ENCODE measurements at regions not wholly inside any gene's neighbourhood (a gene's known extent, or its start where the extent isn't known, plus 50 kb on each side); places are given as distances from the start of the nearest gene placed in this dataset.

DNA sequence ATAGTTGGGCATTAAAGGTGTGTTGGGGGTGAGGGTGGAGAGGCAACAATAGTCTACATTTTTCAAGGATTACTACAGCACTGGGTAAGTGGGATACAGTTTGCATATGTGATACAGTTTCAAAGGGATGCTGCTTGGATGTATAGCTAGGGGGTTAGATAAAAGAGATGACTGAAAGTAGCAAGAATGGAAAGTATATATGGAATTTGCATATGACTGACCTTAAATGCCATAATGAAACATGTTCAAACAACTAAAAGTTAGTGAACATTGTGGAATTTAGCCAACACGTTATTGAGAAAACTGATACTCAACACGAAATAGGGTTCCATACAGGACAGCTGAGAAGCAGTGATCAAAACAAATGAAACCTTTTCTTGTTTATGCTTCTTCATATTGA is 124.8 kb upstream of the CHRM3 start:
- Histone ChIP-seq H3K27me3 (ENCODE audit: insufficient read depth, low read length, poor library complexity, severe bottlenecking) (no peaks in the 10 kb centered on the region), H3K9me3 (ENCODE audit: low read length) (no peaks in the 10 kb centered on the region), H3K36me3 (ENCODE audit: insufficient read depth, low read length) (no peaks in the 10 kb centered on the region), H3K27ac (ENCODE audit: low read depth, low read length) (no peak overlapping the region), H3K4me3 (ENCODE audit: low read length) (no peak overlapping the region), H3K4me1 (ENCODE audit: insufficient read depth, low read length) (no peaks in the 10 kb centered on the region)
- H3K36me3 Mint-ChIP-seq: no peaks in the 10 kb centered on the region
- H3K4me3 Mint-ChIP-seq: no peak overlapping the region
- ChIA-PET POLR2A (no interaction called here), CTCF (no interaction called here)
- no peak overlapping the region for H3K27ac Mint-ChIP-seq
- H3K4me1 Mint-ChIP-seq: no peaks in the 10 kb centered on the region
- H3K9me3 Mint-ChIP-seq: peaks cover 0 to 6% (median 4%) of the 10 kb centered on the region in 5 donors
- DNase-seq: no peak
- no peaks in the 10 kb centered on the region for H3K27me3 Mint-ChIP-seq

DNA sequence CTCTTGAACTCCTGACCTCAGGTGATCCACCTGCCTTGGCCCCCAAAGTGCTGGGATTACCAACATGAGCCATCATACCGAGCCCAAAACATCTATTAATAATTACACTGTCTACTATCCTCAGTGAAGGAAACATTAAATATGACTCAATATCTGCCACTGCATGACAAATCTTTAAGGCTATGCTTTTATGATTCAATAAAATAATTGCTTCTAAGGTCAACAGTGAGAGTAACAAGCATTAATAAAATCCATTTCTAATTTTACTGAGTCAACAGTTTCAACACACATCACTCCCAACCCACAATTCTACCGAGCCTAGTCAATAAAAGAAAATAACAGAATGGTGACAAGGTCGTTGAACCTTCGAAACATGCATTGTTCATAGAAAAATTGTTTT is 125.5 kb upstream of the CHRM3 start:
- H3K4me3 ChIP-seq (ENCODE audit: low read length): no peak overlapping the region
- no peaks in the 10 kb centered on the region for H3K27me3 ChIP-seq (ENCODE audit: insufficient read depth, low read length, poor library complexity, severe bottlenecking)
- no peaks in the 10 kb centered on the region for H3K36me3 ChIP-seq (ENCODE audit: insufficient read depth, low read length)
- H3K9me3 ChIP-seq (ENCODE audit: low read length): no peaks in the 10 kb centered on the region
- Mint-ChIP-seq H3K36me3 (no peaks in the 10 kb centered on the region), H3K27me3 (no peaks in the 10 kb centered on the region), H3K4me3 (no peak overlapping the region), H3K4me1 (no peaks in the 10 kb centered on the region), H3K27ac (no peak overlapping the region), H3K9me3 (peaks cover 3 to 6% (median 4%) of the 10 kb centered on the region in 5 donors)
- POLR2A ChIA-PET: no interaction called here
- H3K4me1 ChIP-seq (ENCODE audit: insufficient read depth, low read length): no peaks in the 10 kb centered on the region
- no peak overlapping the region for H3K27ac ChIP-seq (ENCODE audit: low read depth, low read length)
- CTCF ChIA-PET: no interaction called here
- DNase-seq: no peak

DNA sequence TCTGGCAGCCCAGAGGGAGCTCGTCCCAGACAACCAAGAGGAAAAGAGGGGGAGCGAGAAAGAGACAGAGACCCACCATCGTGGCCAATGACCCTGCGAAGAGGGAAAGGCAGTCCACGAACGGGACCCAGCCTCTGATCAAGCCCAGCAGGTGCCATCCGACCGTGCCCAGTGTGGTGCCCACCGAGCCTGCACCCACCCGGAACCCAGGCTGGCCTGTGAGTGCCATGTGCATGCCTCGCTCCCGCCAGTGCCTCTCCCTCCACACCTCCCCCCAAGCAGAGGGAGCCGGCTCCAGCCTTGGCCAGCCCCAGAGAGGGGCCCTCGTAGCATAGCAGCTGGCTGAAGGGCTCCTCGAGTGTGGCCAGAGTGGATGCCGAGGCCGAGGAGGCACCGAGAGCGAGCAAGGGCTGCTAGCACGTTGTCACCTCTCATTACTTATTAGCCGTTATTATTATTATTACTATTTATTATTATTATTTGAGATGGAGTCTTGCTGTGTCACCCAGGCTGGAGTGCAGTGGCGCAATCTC is 130.7 kb upstream of the CHRM3 start:
- H3K36me3 Mint-ChIP-seq: no peaks in the 10 kb centered on the region
- H3K4me1 Mint-ChIP-seq: no peaks in the 10 kb centered on the region
- Histone ChIP-seq H3K4me3 (ENCODE audit: low read length) (no peak overlapping the region), H3K4me1 (ENCODE audit: insufficient read depth, low read length) (no peaks in the 10 kb centered on the region), H3K27me3 (ENCODE audit: insufficient read depth, low read length, poor library complexity, severe bottlenecking) (no peaks in the 10 kb centered on the region), H3K36me3 (ENCODE audit: insufficient read depth, low read length) (no peaks in the 10 kb centered on the region), H3K27ac (ENCODE audit: low read depth, low read length) (no peak overlapping the region), H3K9me3 (ENCODE audit: low read length) (no peaks in the 10 kb centered on the region)
- H3K4me3 Mint-ChIP-seq: no peak overlapping the region
- peaks cover 2 to 8% (median 4%) of the 10 kb centered on the region in 5 donors for H3K9me3 Mint-ChIP-seq
- no peak overlapping the region for H3K27ac Mint-ChIP-seq
- no peaks in the 10 kb centered on the region for H3K27me3 Mint-ChIP-seq
- DNase-seq: no peak
- ChIA-PET CTCF (no interaction called here), POLR2A (no interaction called here)

DNA sequence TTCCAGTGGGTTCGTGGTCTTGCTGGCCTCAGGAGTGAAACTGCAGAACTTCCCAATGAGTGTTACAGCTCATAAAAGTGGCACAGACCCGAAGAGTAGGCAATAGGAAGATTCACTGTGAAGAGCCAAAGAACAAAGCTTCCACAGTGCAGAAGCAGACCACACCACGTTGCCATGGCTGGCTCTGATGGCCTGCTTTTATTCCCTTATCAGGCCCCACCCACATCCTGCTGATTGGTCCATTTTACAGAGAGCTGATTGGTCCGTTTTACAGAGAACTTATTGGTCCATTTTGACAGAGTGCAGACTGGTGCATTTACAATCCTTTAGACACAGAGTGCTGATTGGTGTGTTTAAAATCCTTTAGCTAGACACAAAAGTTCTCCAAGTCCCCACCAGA is 131.4 kb upstream of the CHRM3 start:
- H3K9me3 Mint-ChIP-seq: peaks cover 2 to 8% (median 4%) of the 10 kb centered on the region in 5 donors
- H3K36me3 Mint-ChIP-seq: no peaks in the 10 kb centered on the region
- no peak for DNase-seq
- no peak overlapping the region for H3K4me3 Mint-ChIP-seq
- H3K4me1 Mint-ChIP-seq: no peaks in the 10 kb centered on the region
- H3K27ac Mint-ChIP-seq: no peak overlapping the region
- H3K27ac ChIP-seq (ENCODE audit: low read depth, low read length): no peak overlapping the region
- H3K36me3 ChIP-seq (ENCODE audit: insufficient read depth, low read length): no peaks in the 10 kb centered on the region
- no peaks in the 10 kb centered on the region for H3K9me3 ChIP-seq (ENCODE audit: low read length)
- no peaks in the 10 kb centered on the region for H3K4me1 ChIP-seq (ENCODE audit: insufficient read depth, low read length)
- H3K27me3 Mint-ChIP-seq: no peaks in the 10 kb centered on the region
- ChIA-PET CTCF (no interaction called here), POLR2A (no interaction called here)
- H3K27me3 ChIP-seq (ENCODE audit: insufficient read depth, low read length, poor library complexity, severe bottlenecking): no peaks in the 10 kb centered on the region
- no peak overlapping the region for H3K4me3 ChIP-seq (ENCODE audit: low read length)

DNA sequence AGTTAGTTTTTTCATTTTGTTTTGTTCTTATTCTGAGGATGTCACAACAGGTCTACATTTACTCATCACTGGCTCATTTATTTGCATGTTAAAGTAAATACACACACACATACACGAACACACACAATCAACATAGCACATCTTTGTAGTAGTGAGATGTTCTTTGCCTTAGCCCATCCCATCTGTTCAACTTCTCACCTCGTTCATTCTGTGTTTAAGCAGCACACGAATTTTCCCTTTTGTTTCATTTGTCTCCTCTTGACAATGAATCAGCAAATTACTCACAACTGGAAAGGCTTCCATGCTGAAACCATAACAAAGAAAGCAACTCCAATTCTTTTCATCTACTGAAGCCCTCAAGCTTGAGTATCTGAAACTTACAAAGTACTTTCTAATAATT is 133.3 kb upstream of the CHRM3 start:
- ChIA-PET CTCF (no interaction called here), POLR2A (no interaction called here)
- no peaks in the 10 kb centered on the region for H3K27me3 ChIP-seq (ENCODE audit: insufficient read depth, low read length, poor library complexity, severe bottlenecking)
- Mint-ChIP-seq H3K4me1 (no peaks in the 10 kb centered on the region), H3K9me3 (peaks cover 2 to 7% (median 5%) of the 10 kb centered on the region in 5 donors), H3K27me3 (no peaks in the 10 kb centered on the region), H3K36me3 (no peaks in the 10 kb centered on the region), H3K4me3 (no peak overlapping the region), H3K27ac (no peak overlapping the region)
- H3K27ac ChIP-seq (ENCODE audit: low read depth, low read length): no peak overlapping the region
- no peak overlapping the region for H3K4me3 ChIP-seq (ENCODE audit: low read length)
- no peaks in the 10 kb centered on the region for H3K36me3 ChIP-seq (ENCODE audit: insufficient read depth, low read length)
- no peak for DNase-seq
- no peaks in the 10 kb centered on the region for H3K4me1 ChIP-seq (ENCODE audit: insufficient read depth, low read length)
- H3K9me3 ChIP-seq (ENCODE audit: low read length): no peaks in the 10 kb centered on the region

DNA sequence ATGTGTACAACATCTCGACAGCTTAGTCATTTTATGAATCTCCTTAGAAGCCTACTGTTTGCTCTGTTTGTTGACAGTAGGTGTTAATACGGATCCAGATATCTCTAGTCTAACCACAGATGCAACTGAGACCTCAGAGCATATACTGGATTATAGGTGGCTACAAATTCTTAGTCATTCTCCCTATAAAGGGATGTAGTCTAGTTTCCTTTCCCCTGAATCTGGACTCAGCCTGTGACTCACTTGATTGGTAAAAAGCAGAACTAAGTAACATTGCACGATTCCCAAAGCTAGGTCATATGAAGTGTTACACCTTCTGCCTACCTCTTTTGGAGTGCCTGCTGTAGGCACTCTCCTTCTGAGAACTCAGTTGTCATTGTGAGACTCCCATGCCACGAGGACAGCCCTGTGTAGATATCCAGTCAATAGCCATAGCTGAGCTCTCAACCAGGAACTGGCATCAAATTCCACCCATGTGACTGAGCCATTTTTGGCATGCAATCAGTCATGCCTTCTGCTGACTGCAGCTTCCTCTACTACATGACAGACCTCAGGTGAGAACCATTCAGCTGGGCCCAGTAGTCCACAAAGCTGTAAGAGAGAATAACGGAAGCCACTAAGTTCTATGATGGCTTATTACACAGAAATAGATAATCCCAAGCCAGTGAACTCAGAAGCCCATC is 135.9 kb upstream of the CHRM3 start:
- DNase-seq: no peak
- Mint-ChIP-seq H3K4me1 (no peaks in the 10 kb centered on the region), H3K36me3 (no peaks in the 10 kb centered on the region), H3K27me3 (no peaks in the 10 kb centered on the region), H3K27ac (no peak overlapping the region), H3K4me3 (no peak overlapping the region), H3K9me3 (peaks cover 0 to 5% (median 2%) of the 10 kb centered on the region in 5 donors)
- CTCF ChIA-PET: no interaction called here
- H3K4me3 ChIP-seq (ENCODE audit: low read length): no peak overlapping the region
- H3K27me3 ChIP-seq (ENCODE audit: insufficient read depth, low read length, poor library complexity, severe bottlenecking): no peaks in the 10 kb centered on the region
- H3K36me3 ChIP-seq (ENCODE audit: insufficient read depth, low read length): no peaks in the 10 kb centered on the region
- no peaks in the 10 kb centered on the region for H3K9me3 ChIP-seq (ENCODE audit: low read length)
- H3K27ac ChIP-seq (ENCODE audit: low read depth, low read length): no peak overlapping the region
- POLR2A ChIA-PET: no interaction called here
- H3K4me1 ChIP-seq (ENCODE audit: insufficient read depth, low read length): no peaks in the 10 kb centered on the region

DNA sequence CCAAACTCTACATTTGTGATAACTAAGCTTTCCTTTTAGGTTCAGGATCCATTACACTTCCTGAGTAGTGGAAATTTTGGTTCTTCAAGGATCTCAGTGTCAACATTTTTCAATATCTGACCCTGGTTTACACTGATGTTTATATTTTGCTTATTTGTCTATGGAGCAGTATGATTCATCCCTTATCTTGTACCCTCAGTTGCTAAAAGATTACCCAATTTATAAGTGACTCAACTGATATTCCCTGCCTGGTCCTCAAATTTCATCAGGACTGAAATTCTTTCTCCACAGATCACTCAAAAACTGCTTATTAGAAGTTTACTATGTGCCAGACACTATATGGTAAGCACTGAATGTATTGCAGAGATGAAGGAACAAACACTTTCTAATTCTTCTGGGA is 139.1 kb upstream of the CHRM3 start:
- Histone ChIP-seq H3K4me3 (ENCODE audit: low read length) (no peak overlapping the region), H3K27ac (ENCODE audit: low read depth, low read length) (no peak overlapping the region), H3K27me3 (ENCODE audit: insufficient read depth, low read length, poor library complexity, severe bottlenecking) (no peaks in the 10 kb centered on the region), H3K4me1 (ENCODE audit: insufficient read depth, low read length) (no peaks in the 10 kb centered on the region), H3K9me3 (ENCODE audit: low read length) (no peaks in the 10 kb centered on the region), H3K36me3 (ENCODE audit: insufficient read depth, low read length) (no peaks in the 10 kb centered on the region)
- DNase-seq: no peak
- Mint-ChIP-seq H3K4me1 (no peaks in the 10 kb centered on the region), H3K9me3 (peaks cover 0 to 5% (median 1%) of the 10 kb centered on the region in 5 donors), H3K4me3 (peak overlapping the region in 1 of 7 donors; percentile 5), H3K36me3 (no peaks in the 10 kb centered on the region), H3K27me3 (no peaks in the 10 kb centered on the region), H3K27ac (no peak overlapping the region)
- ChIA-PET CTCF (no interaction called here), POLR2A (no interaction called here)

DNA sequence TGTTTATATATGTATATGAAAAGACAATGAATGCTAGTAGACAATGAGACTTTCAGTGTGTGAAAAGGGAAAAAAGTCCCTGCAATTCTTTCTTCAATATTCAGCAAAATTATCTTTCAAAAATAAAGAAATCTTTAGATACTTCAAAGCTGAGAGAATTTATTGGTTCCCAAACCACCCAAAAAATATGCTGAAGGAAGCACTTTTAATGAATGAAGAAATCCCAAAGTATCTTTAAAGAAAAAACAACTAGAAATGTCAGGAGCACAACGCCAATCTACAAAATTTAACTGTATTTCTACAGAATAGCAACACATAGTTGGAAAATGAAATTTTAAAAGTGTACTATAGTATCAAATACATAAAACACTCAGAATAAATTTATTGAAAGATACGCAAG is 142.3 kb upstream of the CHRM3 start:
- Histone ChIP-seq H3K27ac (ENCODE audit: low read depth, low read length) (no peak overlapping the region), H3K27me3 (ENCODE audit: insufficient read depth, low read length, poor library complexity, severe bottlenecking) (no peaks in the 10 kb centered on the region), H3K9me3 (ENCODE audit: low read length) (no peaks in the 10 kb centered on the region), H3K4me1 (ENCODE audit: insufficient read depth, low read length) (no peaks in the 10 kb centered on the region), H3K36me3 (ENCODE audit: insufficient read depth, low read length) (no peaks in the 10 kb centered on the region), H3K4me3 (ENCODE audit: low read length) (no peak overlapping the region)
- Mint-ChIP-seq H3K36me3 (no peaks in the 10 kb centered on the region), H3K27me3 (no peaks in the 10 kb centered on the region), H3K9me3 (peaks cover 0 to 4% (median 2%) of the 10 kb centered on the region in 5 donors), H3K4me3 (no peak overlapping the region), H3K27ac (no peak overlapping the region), H3K4me1 (no peaks in the 10 kb centered on the region)
- CTCF ChIA-PET: no interaction called here
- POLR2A ChIA-PET: no interaction called here
- no peak for DNase-seq
